Neural cell (in vitro differentiated cells): ENCODE measurements at regions not wholly inside any gene's neighbourhood (a gene's known extent, or its start where the extent isn't known, plus 50 kb on each side); places are given as distances from the start of the nearest gene placed in this dataset.
"Not testable (repeated sequence)": the region's sequence is repeated elsewhere in the genome, so short reads cannot be mapped to it uniquely, and the experiment has no call there.

ENCODE experiments used
- H2AFZ ChIP-seq: fragments of 200-600, 300-800 bp; sonication (generic), shearing (Covaris generic); 2 replicates; pipeline ENCODE4 v1.6.0; 2014; ENCODE audit warnings: low read depth, mild to moderate bottlenecking, antibody characterized with exemption, low read length, moderate library complexity
- H3F3A ChIP-seq: fragments of 200-600 bp; shearing (Covaris generic); 2 replicates; pipeline ENCODE4 v1.6.1; 2016; ENCODE audit warnings: mild to moderate bottlenecking, moderate library complexity, mixed read lengths, antibody characterized with exemption, low read length; ENCODE audit not compliant: insufficient read depth, poor library complexity, severe bottlenecking
- H3K27ac ChIP-seq: fragments of 200-600, 300-800 bp; sonication (generic), shearing (Covaris generic); 2 replicates; pipeline ENCODE4 v1.5.1; 2014; ENCODE audit warnings: mild to moderate bottlenecking, low read length, moderate library complexity
- H3K27me3 ChIP-seq: fragments of 300-800, 200-600 bp; sonication (generic), shearing (Covaris generic); 2 replicates; pipeline ENCODE4 v1.6.0; 2014; ENCODE audit warnings: mild to moderate bottlenecking, low read depth, low read length, moderate library complexity; ENCODE audit not compliant: insufficient read depth
- H3K36me3 ChIP-seq: fragments of 300-800, 200-600 bp; sonication (generic), shearing (Covaris generic); 2 replicates; pipeline ENCODE4 v1.5.1; 2014; ENCODE audit warnings: mild to moderate bottlenecking, antibody characterized with exemption, low read length, moderate library complexity; ENCODE audit not compliant: insufficient read depth
- H3K4me2 ChIP-seq: fragments of 300-800, 200-600 bp; sonication (generic), shearing (Covaris generic); 2 replicates; pipeline ENCODE4 v1.6.0; 2014; ENCODE audit warnings: mild to moderate bottlenecking, low read length
- H3K4me3 ChIP-seq: fragments of 300-800, 200-600 bp; sonication (generic), shearing (Covaris generic); 2 replicates; pipeline ENCODE4 v1.5.1; 2014; ENCODE audit warnings: mild to moderate bottlenecking, low read length, moderate library complexity
- H3K79me2 ChIP-seq: fragments of 200-600 bp; shearing (Covaris generic); replicated peaks from 2 replicates; pipeline ENCODE4 v1.6.0; 2014; ENCODE audit warnings: mild to moderate bottlenecking, low read length, moderate library complexity; ENCODE audit not compliant: insufficient read depth
- H3K9ac ChIP-seq: fragments of 300-800, 200-600 bp; sonication (generic), shearing (Covaris generic); 2 replicates; pipeline ENCODE4 v1.6.1; 2016; ENCODE audit warnings: mild to moderate bottlenecking, low read length, mixed read lengths
- H3K9me2 ChIP-seq: fragments of 200-600 bp; shearing (Covaris generic); 2 replicates; pipeline ENCODE4 v1.6.1; 2016; ENCODE audit warnings: mild to moderate bottlenecking, low read length, mixed read lengths; ENCODE audit not compliant: insufficient read depth
- H3K9me3 ChIP-seq: fragments of 200-600, 300-800 bp; sonication (generic), shearing (Covaris generic); 2 replicates; pipeline ENCODE4 v1.6.1; 2016; ENCODE audit warnings: mild to moderate bottlenecking, mixed run types, low read length, moderate library complexity, mixed read lengths
- H4K20me1 ChIP-seq: fragments of 200-600 bp; shearing (Covaris generic); 2 replicates; pipeline ENCODE4 v1.6.1; 2016; ENCODE audit warnings: mild to moderate bottlenecking, mixed run types; ENCODE audit not compliant: insufficient read depth
- CTCF ChIP-seq: fragments of 450-650 bp; IDR thresholded peaks from 2 replicates; pipeline ENCODE4 v1.5.1; 2014; ENCODE audit warnings: antibody characterized with exemption, mild to moderate bottlenecking, moderate library complexity; ENCODE audit not compliant: poor library complexity, severe bottlenecking
- EP300 ChIP-seq: fragments of 450-650 bp; conservative IDR thresholded peaks from 2 replicates; pipeline ENCODE4 v1.6.1; 2014; ENCODE audit warnings: antibody characterized with exemption, mild to moderate bottlenecking, moderate library complexity; ENCODE audit not compliant: poor library complexity, severe bottlenecking
- EZH2 ChIP-seq: fragments of 200-600, 300-800 bp; shearing (Covaris generic), sonication (generic); IDR thresholded peaks from 2 replicates; pipeline ENCODE4 v1.6.1; 2014; ENCODE audit warnings: antibody characterized with exemption, low read length, borderline replicate concordance, mild to moderate bottlenecking; ENCODE audit not compliant: insufficient read depth, poor library complexity, severe bottlenecking
- MXI1 ChIP-seq: fragments of 450-650 bp; conservative IDR thresholded peaks from 2 replicates; pipeline ENCODE4 v1.6.1; 2014; ENCODE audit warnings: antibody characterized with exemption, mild to moderate bottlenecking; ENCODE audit not compliant: poor library complexity, severe bottlenecking
- POLR2AphosphoS5 ChIP-seq: IDR thresholded peaks from 2 replicates; pipeline ENCODE4 v1.6.1; 2012
- RAD21 ChIP-seq: fragments of 450-650 bp; conservative IDR thresholded peaks from 2 replicates; pipeline ENCODE4 v1.6.1; 2014; ENCODE audit warnings: antibody characterized with exemption, mild to moderate bottlenecking, moderate library complexity
- REST ChIP-seq: IDR thresholded peaks from 2 replicates; pipeline ENCODE4 v1.6.1; 2012; ENCODE audit warnings: borderline replicate concordance
- SMC3 ChIP-seq: fragments of 450-650 bp; conservative IDR thresholded peaks from 2 replicates; pipeline ENCODE4 v1.6.1; 2014; ENCODE audit warnings: antibody characterized with exemption, mild to moderate bottlenecking, moderate library complexity; ENCODE audit not compliant: poor library complexity
- TAF1 ChIP-seq: IDR thresholded peaks from 2 replicates; pipeline ENCODE4 v1.6.1; 2012; ENCODE audit warnings: low read depth

DNA sequence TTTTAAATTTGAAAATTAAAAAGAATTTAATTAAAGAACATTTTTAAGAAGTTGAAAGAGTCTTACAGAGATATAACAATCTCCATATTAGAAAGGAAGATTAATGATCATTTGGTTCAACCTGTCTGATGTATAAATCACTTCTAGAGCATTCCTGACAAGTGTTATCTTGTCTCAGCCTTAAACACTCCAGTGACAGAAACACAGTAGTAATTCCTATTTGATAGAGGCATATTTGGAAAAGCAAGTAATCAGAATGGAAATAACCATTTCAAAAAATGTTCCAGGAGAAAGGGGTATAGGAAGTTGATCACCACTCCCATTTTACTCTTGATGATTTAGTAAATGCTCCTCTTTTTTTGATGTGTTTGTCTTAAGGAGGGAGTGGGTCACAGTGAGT lies 213.1 kb upstream of the FAM3C start:
- Histone ChIP-seq H3K79me2 (no peaks in the 10 kb centered on the region), H3K9me3 (no peaks in the 10 kb centered on the region), H3K4me3 (no peak overlapping the region), H3K36me3 (no peaks in the 10 kb centered on the region), H4K20me1 (no peaks in the 10 kb centered on the region), H3K27me3 (no peaks in the 10 kb centered on the region), H2AFZ (no peak overlapping the region), H3K4me2 (no peak overlapping the region), H3K9ac (no peak overlapping the region), H3K27ac (no peak overlapping the region), H3F3A (no peaks in the 10 kb centered on the region), H3K9me2 (no peaks in the 10 kb centered on the region)
- TF ChIP-seq MXI1 (no peak), REST (peak; percentile 92), CTCF (no peak), TAF1 (no peak), POLR2AphosphoS5 (no peak), RAD21 (no peak), EZH2 (no peak)

DNA sequence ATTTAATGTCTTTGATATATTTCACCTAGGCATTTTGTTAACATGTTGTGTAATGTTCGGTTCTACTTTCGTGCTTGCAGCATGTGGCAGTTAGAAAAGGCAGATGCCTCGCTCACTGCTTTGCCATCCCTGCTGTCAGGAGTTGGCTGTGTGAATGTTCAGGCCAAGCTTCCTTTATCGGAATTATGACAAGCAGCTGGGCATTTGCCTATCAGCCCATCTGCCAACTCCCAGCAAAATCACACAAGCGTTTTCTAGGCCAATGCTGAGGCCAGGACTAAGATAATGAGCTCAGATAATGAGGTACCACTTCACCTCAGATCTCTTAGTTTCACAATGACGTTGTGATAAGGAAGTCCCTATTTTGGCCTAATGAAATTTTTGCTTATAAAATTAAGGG lies 212.7 kb upstream of the FAM3C start:
- no peak overlapping the region for H3K4me2 ChIP-seq
- no peak overlapping the region for H2AFZ ChIP-seq
- no peak overlapping the region for H3K27ac ChIP-seq
- H3K79me2 ChIP-seq: no peaks in the 10 kb centered on the region
- no peaks in the 10 kb centered on the region for H3K9me2 ChIP-seq
- H3K4me3 ChIP-seq: no peak overlapping the region
- no peaks in the 10 kb centered on the region for H3K9me3 ChIP-seq
- H3K9ac ChIP-seq: no peak overlapping the region
- TF ChIP-seq REST: no peak
- no peak for TF ChIP-seq TAF1
- TF ChIP-seq RAD21: no peak
- no peak for TF ChIP-seq POLR2AphosphoS5
- TF ChIP-seq EZH2: no peak
- TF ChIP-seq MXI1: no peak
- no peak for TF ChIP-seq EP300
- no peak for TF ChIP-seq CTCF
- no peak for TF ChIP-seq SMC3
- H3F3A ChIP-seq: no peaks in the 10 kb centered on the region
- H4K20me1 ChIP-seq: no peaks in the 10 kb centered on the region
- no peaks in the 10 kb centered on the region for H3K27me3 ChIP-seq
- H3K36me3 ChIP-seq: no peaks in the 10 kb centered on the region

DNA sequence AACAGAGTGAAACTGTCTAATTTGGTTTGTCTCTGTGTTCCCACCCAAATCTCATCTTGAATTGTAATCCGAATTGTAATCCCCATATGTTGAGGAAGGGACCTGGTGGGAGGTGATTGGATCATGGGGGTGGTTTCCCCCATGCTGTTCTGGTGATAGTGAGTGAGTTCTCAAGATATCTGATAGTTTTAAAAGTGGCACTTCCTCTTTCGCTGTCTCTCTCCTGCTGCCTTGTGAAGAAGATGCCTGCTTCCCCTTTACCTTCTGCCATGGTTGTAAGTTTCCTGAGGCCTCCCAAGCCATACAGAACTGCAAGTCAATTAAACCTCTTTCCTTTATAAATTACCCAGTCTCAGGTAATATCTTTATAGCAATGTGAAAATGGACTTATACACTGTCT lies 212.1 kb upstream of the FAM3C start:
- not testable (repeated sequence) for H3K27ac ChIP-seq, H2AFZ ChIP-seq, H3K9ac ChIP-seq, H3K27me3 ChIP-seq, H3K4me2 ChIP-seq, H3K79me2 ChIP-seq, H3K9me2 ChIP-seq, H3F3A ChIP-seq, H3K4me3 ChIP-seq, H4K20me1 ChIP-seq, H3K36me3 ChIP-seq, H3K9me3 ChIP-seq
